HG02840 (cell line): ENCODE measurements at regions not wholly inside any gene's neighbourhood (a gene's known extent, or its start where the extent isn't known, plus 50 kb on each side); places are given as distances from the start of the nearest gene placed in this dataset.
"Not testable (repeated sequence)": the region's sequence is repeated elsewhere in the genome, so short reads cannot be mapped to it uniquely, and the experiment has no call there.

Experiments used
- ATAC-seq: cut with Tn5 transposase; IDR thresholded peaks from one replicate; pipeline ENCODE4 v1.9.1; 2021; ENCODE audit warnings: mild to moderate bottlenecking, moderate library complexity, moderate number of reproducible peaks; ENCODE audit not compliant: unreplicated experiment, low FRiP score

- ATAC-seq = no peak
These were observed 927.8 kb upstream of the NRXN1 start for GRCh38 chr2:51959696-51960095.

DNA sequence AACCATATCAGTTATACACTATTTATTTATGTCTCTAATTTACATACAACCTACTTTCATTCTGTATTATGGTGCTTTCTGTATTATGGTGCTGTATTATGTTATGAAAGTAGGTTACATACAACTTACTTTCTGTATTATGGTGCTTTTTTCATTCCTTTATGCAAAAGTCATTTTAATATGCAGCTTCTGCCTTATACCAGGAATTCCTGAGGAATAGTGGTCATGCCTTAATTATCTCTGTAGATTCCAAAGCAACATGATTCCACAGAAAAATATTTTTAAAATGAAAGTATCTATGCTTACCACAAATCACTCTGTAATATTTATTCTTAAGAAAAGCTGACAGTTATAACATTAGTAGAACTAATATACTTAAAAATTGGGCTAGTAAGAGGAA is 922.0 kb upstream of the NRXN1 start:
- no peak for ATAC-seq

DNA sequence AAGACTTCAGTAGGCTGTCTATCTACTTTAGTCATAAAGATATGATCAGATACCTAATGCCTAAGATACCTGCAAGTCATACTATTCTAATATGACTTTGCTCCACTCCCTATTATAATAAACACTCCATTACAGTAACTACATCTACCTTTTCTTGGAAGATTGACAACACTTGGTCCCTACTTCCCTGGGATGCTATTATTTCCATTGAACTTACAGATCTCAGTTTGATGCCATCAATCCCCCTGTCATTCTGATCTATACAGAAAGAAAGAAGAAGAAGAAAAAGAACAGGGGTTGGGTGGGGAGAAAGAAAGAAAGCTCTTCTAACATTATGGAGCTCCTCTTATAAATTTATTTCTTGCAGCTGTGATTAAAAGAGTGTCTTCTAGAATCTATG is 889.1 kb upstream of the NRXN1 start:
- no peak for ATAC-seq

GRCh38 chr2:51920509-51920908 is 888.6 kb upstream of the NRXN1 start:
- no peak for ATAC-seq

- ATAC-seq = no peak
These were observed 887.5 kb upstream of the NRXN1 start for GRCh38 chr2:51919395-51919794.

- no peak for ATAC-seq
These were observed 886.2 kb upstream of the NRXN1 start for GRCh38 chr2:51918113-51918512.

- ATAC-seq = no peak
These were observed 871.8 kb upstream of the NRXN1 start for GRCh38 chr2:51903728-51904127.

DNA sequence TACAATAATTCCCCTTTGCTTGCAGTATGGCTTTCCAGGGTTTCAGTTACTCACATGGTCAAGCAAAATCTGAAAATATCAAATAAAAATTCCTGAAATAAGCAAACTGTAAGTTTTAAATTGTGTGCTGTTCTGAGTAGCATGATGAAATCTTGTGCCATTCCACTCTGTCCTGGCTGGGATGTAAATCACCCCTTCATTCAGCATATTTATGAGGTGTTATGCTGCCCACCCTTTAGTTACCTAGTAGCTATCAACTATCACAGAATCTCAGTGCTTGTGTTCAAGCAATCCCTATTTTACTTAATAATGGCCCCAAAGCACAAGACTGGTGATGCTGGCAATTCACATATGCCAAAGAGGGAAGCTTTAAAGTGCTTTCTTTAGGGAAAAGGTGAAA is 867.7 kb upstream of the NRXN1 start:
- ATAC-seq = no peak

- not testable (repeated sequence) for ATAC-seq
These were observed 862.7 kb upstream of the NRXN1 start for GRCh38 chr2:51894584-51894983.

GRCh38 chr2:51888120-51888519 is 856.2 kb upstream of the NRXN1 start:
- no peak for ATAC-seq

DNA sequence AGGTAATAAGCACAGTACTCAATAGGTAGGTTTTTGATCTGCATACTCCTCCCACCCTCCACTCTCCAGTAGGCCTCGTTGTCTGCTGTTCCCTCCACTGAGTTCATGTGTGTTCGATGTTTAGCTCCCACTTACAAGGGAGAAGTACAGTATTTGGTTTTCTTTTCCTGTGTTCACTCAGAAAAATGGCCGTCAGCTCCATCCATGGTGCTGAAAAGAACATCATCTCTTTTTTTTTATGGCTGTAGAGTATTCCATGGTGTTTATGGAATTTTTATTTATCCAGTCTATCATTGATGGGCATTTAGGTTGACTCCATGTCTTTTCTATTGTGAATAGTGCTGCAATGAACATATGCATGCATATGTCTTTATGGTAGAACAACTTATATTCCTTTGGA is 849.7 kb upstream of the NRXN1 start:
- ATAC-seq = no peak

DNA sequence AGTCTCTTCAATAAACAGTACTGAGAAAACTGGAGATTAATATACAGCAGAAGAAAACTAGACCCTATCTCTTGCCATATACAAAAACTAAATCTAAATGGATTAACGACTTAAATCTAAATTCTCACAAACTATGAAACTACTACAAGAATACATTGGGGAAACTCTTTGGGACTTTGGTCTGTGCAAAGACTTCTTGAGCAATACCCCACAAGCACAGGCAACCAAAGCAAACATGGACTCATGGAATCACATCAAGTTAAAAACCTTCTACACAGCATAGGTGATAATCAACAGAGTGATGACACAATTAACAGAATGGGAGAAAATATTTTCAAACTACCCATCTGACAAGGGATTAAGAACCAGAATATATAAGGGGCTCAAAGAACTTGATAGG is 848.2 kb upstream of the NRXN1 start:
- ATAC-seq = no peak

- no peak for ATAC-seq
These were observed 834.4 kb upstream of the NRXN1 start for GRCh38 chr2:51866361-51866760.

DNA sequence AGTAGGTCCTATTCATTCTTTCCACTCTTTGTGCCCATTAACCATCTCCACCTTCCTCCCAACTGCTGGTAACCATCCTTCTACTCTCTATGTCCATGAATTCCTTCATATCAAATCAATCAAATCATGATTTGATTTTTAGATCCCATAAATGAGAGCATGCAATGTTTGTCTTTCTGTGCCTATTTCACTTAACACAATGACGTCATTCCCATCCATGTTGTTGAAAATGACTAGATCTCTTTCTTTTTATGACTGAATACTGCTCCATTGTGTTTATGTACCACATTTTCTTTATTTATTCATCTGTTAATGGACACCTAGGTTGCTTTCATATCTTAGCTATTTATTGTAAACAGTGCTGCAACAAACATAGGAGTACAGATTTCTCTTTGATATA is 827.3 kb upstream of the NRXN1 start:
- ATAC-seq = no peak

GRCh38 chr2:51855683-51856082 is 823.8 kb upstream of the NRXN1 start:
- no peak for ATAC-seq

DNA sequence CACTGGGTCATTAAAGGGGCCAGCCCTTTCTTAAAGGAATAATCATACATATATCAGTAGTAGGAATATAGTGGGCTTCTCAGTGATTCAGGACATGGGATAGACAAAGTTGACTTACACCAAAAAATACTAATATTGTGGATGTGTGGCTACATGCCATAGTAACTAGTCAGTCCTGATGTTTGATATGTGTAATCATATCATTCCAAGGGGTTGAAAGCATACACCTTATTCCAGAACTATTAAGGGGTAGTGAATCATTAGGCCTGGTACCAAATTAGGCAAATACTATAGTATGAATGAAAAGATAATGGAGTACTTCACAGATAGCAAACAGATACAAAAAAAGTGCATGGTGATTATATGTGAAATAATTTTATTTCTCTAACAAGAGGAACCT is 814.9 kb upstream of the NRXN1 start:
- no peak for ATAC-seq

- ATAC-seq = no peak
These were observed 814.1 kb upstream of the NRXN1 start for GRCh38 chr2:51846018-51846417.

DNA sequence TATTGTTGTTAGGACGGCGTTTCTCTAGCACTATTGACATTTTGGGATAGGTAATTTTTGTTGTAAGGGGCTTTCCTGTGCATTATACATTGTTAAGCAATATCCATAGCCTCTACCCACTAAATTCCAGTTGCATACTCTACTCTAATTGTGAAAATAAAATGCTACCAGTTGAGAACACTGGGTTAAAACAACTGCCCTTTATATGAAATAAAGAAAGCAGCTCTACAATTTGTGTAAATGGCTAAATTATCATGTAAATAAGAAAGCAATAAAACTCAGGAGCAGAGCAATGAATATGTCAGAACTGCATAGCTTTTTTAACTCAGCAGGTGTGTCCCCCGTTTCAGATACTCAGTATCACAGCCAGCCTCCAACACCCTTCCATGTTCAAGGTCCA is 812.7 kb upstream of the NRXN1 start:
- no peak for ATAC-seq

GRCh38 chr2:51829477-51829876 is 797.5 kb upstream of the NRXN1 start:
- no peak for ATAC-seq

- ATAC-seq = no peak
These were observed 793.9 kb upstream of the NRXN1 start for GRCh38 chr2:51825823-51826222.

- no peak for ATAC-seq
These were observed 781.3 kb upstream of the NRXN1 start for GRCh38 chr2:51813247-51813646.

GRCh38 chr2:51812138-51812866 is 780.4 kb upstream of the NRXN1 start:
- ATAC-seq = no peak

DNA sequence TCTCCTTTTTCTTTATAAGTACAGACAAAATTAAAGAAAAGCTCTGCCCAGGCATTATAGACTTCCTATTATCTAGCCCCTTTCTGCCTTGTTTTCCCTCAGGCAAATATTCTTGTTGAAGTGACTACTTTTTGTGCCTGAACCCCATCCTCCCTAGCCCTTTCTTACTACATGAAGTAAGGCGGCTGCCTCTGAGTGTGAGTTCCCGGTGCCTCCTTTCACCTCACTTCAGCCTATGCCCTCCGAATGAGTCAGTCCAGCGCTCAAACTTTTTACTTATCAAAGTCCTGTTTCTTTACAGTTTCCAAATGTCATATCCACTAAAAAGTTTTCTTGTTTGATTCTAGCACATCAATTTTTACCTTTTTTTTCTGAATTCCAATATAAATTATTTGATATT is 778.3 kb upstream of the NRXN1 start:
- ATAC-seq = no peak
